K562 (cell line): ENCODE measurements at regions not wholly inside any gene's neighbourhood (a gene's known extent, or its start where the extent isn't known, plus 50 kb on each side); places are given as distances from the start of the nearest gene placed in this dataset.

ENCODE experiments used
- ATAC-seq: fragments of 200-7000 bp; cut with Tn5 transposase; 3 replicates; pipeline ENCODE4 v1.9.1; 2020; ENCODE audit warnings: moderate library complexity
- BruUV-seq: library from RNA; stranded (reverse); fragments of 400-500 nt; replicated peaks from 2 replicates; lab custom pipeline; 2021; lab: Mats Ljungman, UMichigan
- CTCF ChIA-PET: fragments of 300-600 bp; formaldehyde crosslinking; extraction: SDS; loops from one replicate; lab custom pipeline; 2021; ENCODE audit warnings: low intra/inter-chr PET ratio; lab: Yijun Ruan, JAX
- POLR2A ChIA-PET: fragments of 300-600, 350-650 bp; sonication (Branson Sonifier 250); formaldehyde crosslinking; extraction: SDS; loops from one replicate; lab custom pipeline; 2021; ENCODE audit warnings: antibody characterized with exemption, inconsistent platforms; lab: Yijun Ruan, JAX
- DNase-seq, 4 experiments: peaks; one replicate each; pipeline versions ENCODE4 v3.0.0 to v3.0.0-alpha.2; 2011 to 2018; ENCODE audit warnings: low spot score in 3 of 4, mixed read lengths in 3 of 4; ENCODE audit errors: extremely low read depth in 1 of 4
- FAIRE-seq: peaks from 2 replicates; lab custom pipeline; 2011; peaks lifted over from hg19 to GRCh38; lab: Jason Lieb, UNC
- H2AFZ ChIP-seq: 2 replicates; pipeline ENCODE4 v1.6.0; 2011; ENCODE audit warnings: low read depth, low read length, control low read depth, inconsistent platforms
- H3K27ac ChIP-seq: fragments of 200-600 bp; 3 replicates; pipeline ENCODE4 v1.8.0; 2011; ENCODE audit warnings: low read depth, mild to moderate bottlenecking, control low read depth, inconsistent platforms, low read length, moderate library complexity, mixed read lengths; ENCODE audit errors: extremely low read depth
- H3K27me3 ChIP-seq, 2 experiments: fragments of 300-600 bp in 1 of 2; 2 replicates in 1 of 2; 3 replicates in 1 of 2; pipeline versions ENCODE4 v1.6.0 to v1.8.0; 2011; ENCODE audit warnings: inconsistent platforms in 2 of 2, low read length in 2 of 2, mild to moderate bottlenecking in 1 of 2, mixed read lengths in 1 of 2, moderate library complexity in 1 of 2; ENCODE audit not compliant: control insufficient read depth in 2 of 2, insufficient read depth in 2 of 2
- H3K36me3 ChIP-seq: fragments of 300-600 bp; 3 replicates; pipeline ENCODE4 v1.8.0; 2011; ENCODE audit warnings: mild to moderate bottlenecking, low read length, inconsistent platforms; ENCODE audit not compliant: control insufficient read depth, insufficient read depth
- H3K4me1 ChIP-seq, 2 experiments: fragments of 200-600 bp in 1 of 2; replicated peaks in 1 of 2; 2 replicates in 1 of 2; 3 replicates in 1 of 2; pipeline versions ENCODE4 v1.5.1 to v1.8.0; 2011; ENCODE audit warnings: inconsistent platforms in 2 of 2, low read length in 2 of 2, mild to moderate bottlenecking in 1 of 2, mixed read lengths in 1 of 2, moderate library complexity in 1 of 2; ENCODE audit not compliant: control insufficient read depth in 2 of 2, insufficient read depth in 2 of 2
- H3K4me2 ChIP-seq: 2 replicates; pipeline ENCODE4 v1.6.1; 2011; ENCODE audit warnings: low read length, control low read depth, inconsistent platforms, mixed read lengths; ENCODE audit not compliant: insufficient read depth
- H3K4me3 ChIP-seq: fragments of 200-600 bp; sonication (generic), shearing (Covaris generic); 2 replicates; pipeline ENCODE4 v1.5.1; 2016; ENCODE audit warnings: control low read depth, inconsistent platforms
- H3K79me2 ChIP-seq: fragments of 200-600 bp; 3 replicates; pipeline ENCODE4 v1.8.0; 2011; ENCODE audit warnings: low read length, inconsistent platforms; ENCODE audit not compliant: control insufficient read depth, insufficient read depth
- H3K9ac ChIP-seq, 2 experiments: 2 replicates each; pipeline versions ENCODE4 v1.6.0 to v1.6.1; 2011; ENCODE audit warnings: low read depth in 2 of 2, low read length in 2 of 2, control low read depth in 1 of 2, inconsistent platforms in 1 of 2, mild to moderate bottlenecking in 1 of 2, mixed read lengths in 1 of 2; ENCODE audit not compliant: insufficient read depth in 1 of 2
- H3K9me1 ChIP-seq: one replicate; pipeline ENCODE4 v1.6.0; 2011; ENCODE audit warnings: inconsistent platforms, mild to moderate bottlenecking, low read length, moderate library complexity; ENCODE audit not compliant: control insufficient read depth, insufficient read depth
- H3K9me3 ChIP-seq: replicated peaks from 2 replicates; pipeline ENCODE4 v1.5.1; 2011; ENCODE audit warnings: low read depth, low read length, inconsistent platforms; ENCODE audit not compliant: control insufficient read depth, insufficient read depth
- H4K20me1 ChIP-seq: replicated peaks from 2 replicates; pipeline ENCODE4 v1.6.1; 2011; ENCODE audit warnings: low read length, inconsistent platforms, mixed read lengths; ENCODE audit not compliant: control insufficient read depth, insufficient read depth
- ARID2 ChIP-seq: fragments of 450-650 bp; IDR thresholded peaks from 2 replicates; pipeline ENCODE4 v1.6.1; 2017; ENCODE audit warnings: antibody characterized with exemption, mild to moderate bottlenecking
- BMI1 ChIP-seq: fragments of 150-350 bp; IDR thresholded peaks from 2 replicates; pipeline ENCODE4 v1.6.1; 2014; ENCODE audit warnings: low read length
- BRD9 ChIP-seq: fragments of 450-650 bp; IDR thresholded peaks from 2 replicates; pipeline ENCODE4 v1.6.1; 2018; ENCODE audit warnings: low read depth; ENCODE audit not compliant: partially characterized antibody
- CBX2 ChIP-seq: fragments of 200-600 bp; sonication (generic); IDR thresholded peaks from one replicate; pipeline ENCODE4 v1.6.1; 2012; ENCODE audit warnings: mild to moderate bottlenecking, low read length, inconsistent platforms; ENCODE audit not compliant: insufficient read depth, poor library complexity, severe bottlenecking
- HMG20A ChIP-seq: fragments of 450-650 bp; formaldehyde crosslinking; conservative IDR thresholded peaks from 2 replicates; pipeline ENCODE4 v1.4.0; 2020; ENCODE audit warnings: mild to moderate bottlenecking, mixed read lengths
- HNRNPUL1 ChIP-seq: fragments of 200-400 bp; formaldehyde crosslinking; IDR thresholded peaks from 2 replicates; pipeline ENCODE4 v1.6.1; 2017; ENCODE audit warnings: low read length
- MBD2 ChIP-seq: sonication (generic); IDR thresholded peaks from 2 replicates; pipeline ENCODE4 v1.6.1; 2016; ENCODE audit warnings: low read depth, borderline replicate concordance
- MEIS2 ChIP-seq: fragments of 450-650 bp; IDR thresholded peaks from 2 replicates; pipeline ENCODE4 v1.6.1; 2014; ENCODE audit warnings: mild to moderate bottlenecking; ENCODE audit not compliant: partially characterized antibody
- NCOR1 ChIP-seq: fragments of 450-650 bp; IDR thresholded peaks from 2 replicates; pipeline ENCODE4 v1.6.1; 2016; ENCODE audit warnings: mild to moderate bottlenecking, moderate library complexity
- PTBP1 ChIP-seq: fragments of 200-400 bp; formaldehyde crosslinking; IDR thresholded peaks from 2 replicates; pipeline ENCODE4 v1.6.1; 2017; ENCODE audit warnings: low read depth, low read length
- SMAD4 ChIP-seq: fragments of 250-450 bp; sonication (Bioruptor Pico); conservative IDR thresholded peaks from 2 replicates; pipeline ENCODE4 v1.8.0; 2021; ENCODE audit warnings: inconsistent platforms, mild to moderate bottlenecking, moderate library complexity
- TCF7 ChIP-seq: sonication (generic); IDR thresholded peaks from 2 replicates; pipeline ENCODE4 v1.6.1; 2016; ENCODE audit warnings: antibody characterized with exemption, borderline replicate concordance
- ZNF239 ChIP-seq: fragments of 250-450 bp; sonication (Bioruptor Pico); IDR thresholded peaks from 2 replicates; pipeline ENCODE4 v1.4.0; 2020; ENCODE audit warnings: mild to moderate bottlenecking
- ZNF589 ChIP-seq: fragments of 200-800 bp; sonication (Bioruptor generic); IDR thresholded peaks from 2 replicates; pipeline ENCODE4 v1.6.1; 2016; ENCODE audit warnings: low read depth, missing genetic modification characterization, missing compliant biosample characterization
- ZNF707 ChIP-seq: fragments of 250-450 bp; sonication (Bioruptor Pico); conservative IDR thresholded peaks from 2 replicates; pipeline ENCODE4 v1.8.0; 2022; ENCODE audit warnings: inconsistent platforms, mild to moderate bottlenecking, moderate library complexity
- ZZZ3 ChIP-seq: fragments of 450-650 bp; IDR thresholded peaks from 2 replicates; pipeline ENCODE4 v1.6.1; 2016; ENCODE audit warnings: antibody characterized with exemption, mild to moderate bottlenecking, moderate library complexity
- WGBS: fragments of 100-300 bp; shearing (Covaris generic); methylation state at CpG from one replicate; pipeline ENCODE4 v1.1.6; 2016; ENCODE audit warnings: low coverage, mixed read lengths; ENCODE audit not compliant: insufficient coverage; ENCODE audit errors: missing lambda C conversion rate; 5-methylcytosine and 5-hydroxymethylcytosine counted together
- in situ Hi-C: fragments of 300-500 bp; cut with MboI; formaldehyde crosslinking; loops from 4 replicates; pipeline ENCODE4 v1.15.0; 2018; ENCODE audit warnings: inconsistent platforms, mixed read lengths
- intact Hi-C: fragments of 100-400 bp; cut with micrococcal nuclease; formaldehyde crosslinking; loops from 2 replicates; pipeline ENCODE4 v1.14.2; 2022
- TF ChIP-seq, protein P1 (sequence below): IDR thresholded peaks from 2 replicates; pipeline ENCODE4 v1.6.1; 2014; ENCODE audit warnings: antibody characterized with exemption
- TF ChIP-seq, protein P2 (sequence below): fragments of 450-650 bp; formaldehyde crosslinking; IDR thresholded peaks from 2 replicates; pipeline ENCODE4 v1.4.0; 2022; ENCODE audit warnings: missing genetic modification characterization

DNA sequence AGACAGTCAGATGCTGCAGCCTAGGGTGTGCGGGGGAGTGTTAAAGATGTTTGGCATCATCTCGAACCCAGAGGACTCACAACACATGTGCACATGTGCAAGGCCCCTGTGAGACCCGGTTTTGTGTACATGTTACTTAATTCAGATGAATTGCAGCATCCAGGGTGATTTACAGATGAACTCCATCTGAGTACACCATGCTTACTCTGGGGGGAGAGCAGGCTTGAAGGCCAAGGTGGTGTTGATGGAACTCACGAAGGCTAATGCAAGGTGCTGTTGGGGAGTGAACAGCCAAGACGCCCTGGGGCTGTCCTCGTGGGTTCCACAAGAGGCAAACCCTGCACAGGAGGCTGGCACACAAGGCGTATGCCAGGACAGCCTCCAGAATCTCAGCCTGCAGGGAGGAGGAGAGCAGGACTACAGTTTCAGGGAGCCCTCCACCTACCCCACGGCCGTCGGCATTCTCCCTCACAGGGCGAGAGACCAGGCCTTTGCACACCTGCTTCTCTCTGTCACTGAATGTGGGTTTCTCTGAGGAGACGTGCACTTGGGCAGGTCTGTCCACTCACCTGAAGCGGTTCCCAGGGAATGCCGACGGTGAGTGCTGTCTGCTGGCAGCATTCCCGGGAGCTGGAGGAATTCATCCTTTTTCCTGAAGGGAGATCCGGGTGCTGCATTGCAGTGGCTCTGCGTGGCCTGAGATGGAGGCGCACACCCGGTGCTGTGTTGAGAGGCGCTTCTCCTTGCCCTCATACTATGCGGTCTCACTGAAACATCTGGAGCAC lies 178.5 kb upstream of the RNF32 start (continued):
- TF ChIP-seq, protein P1, sequence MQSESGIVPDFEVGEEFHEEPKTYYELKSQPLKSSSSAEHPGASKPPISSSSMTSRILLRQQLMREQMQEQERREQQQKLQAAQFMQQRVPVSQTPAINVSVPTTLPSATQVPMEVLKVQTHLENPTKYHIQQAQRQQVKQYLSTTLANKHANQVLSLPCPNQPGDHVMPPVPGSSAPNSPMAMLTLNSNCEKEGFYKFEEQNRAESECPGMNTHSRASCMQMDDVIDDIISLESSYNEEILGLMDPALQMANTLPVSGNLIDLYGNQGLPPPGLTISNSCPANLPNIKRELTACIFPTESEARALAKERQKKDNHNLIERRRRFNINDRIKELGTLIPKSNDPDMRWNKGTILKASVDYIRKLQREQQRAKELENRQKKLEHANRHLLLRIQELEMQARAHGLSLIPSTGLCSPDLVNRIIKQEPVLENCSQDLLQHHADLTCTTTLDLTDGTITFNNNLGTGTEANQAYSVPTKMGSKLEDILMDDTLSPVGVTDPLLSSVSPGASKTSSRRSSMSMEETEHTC: no peak
- TF ChIP-seq BRD9 (no peak), MEIS2 (no peak), ZNF589 (no peak), TCF7 (no peak), ZNF707 (no peak)
- TF ChIP-seq, all 486 proteins: peak for 0

DNA sequence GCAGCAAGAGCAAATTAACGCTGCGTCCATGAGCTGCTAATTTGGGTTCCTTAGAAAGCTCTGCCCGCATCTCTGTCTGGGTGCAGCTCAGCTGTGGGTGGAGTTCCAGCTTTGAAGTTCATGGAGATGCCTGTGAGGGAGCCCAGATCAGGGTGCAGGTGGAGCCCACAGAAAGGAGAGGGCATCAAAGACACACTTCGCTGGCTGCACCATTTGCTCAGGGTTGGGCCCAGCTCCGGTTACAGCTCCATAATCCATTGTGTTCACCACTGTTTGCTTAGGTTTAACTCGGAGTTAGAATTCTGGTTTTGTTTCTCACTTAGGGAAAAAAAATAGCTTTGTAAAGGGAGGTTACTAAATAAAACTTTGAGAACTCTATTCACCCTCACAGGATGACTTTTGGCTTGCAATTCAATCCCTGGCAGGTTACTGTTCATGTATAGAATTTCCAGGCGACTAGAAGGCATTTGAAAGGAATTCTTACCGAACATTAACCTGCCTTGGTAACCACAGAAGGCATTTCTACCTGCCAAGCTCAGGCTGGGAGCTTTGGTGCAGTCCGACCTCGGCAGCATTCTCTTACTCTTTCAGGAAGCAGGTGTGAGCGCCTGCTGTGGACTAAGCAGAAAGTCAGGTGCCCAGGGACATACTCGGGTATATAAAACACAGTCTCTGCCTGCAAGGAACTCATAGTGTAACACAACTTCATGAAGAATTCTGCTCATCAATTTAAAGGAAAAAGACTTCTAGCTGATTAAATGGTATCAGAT lies 179.5 kb upstream of the RNF32 start:
- H4K20me1 ChIP-seq: peaks cover 8% of the 10 kb centered on the region
- in situ Hi-C loops (no loop called here), intact Hi-C loops (no loop called here)
- WGBS: 0% methylated on average over 12 of the region's 12 CpGs
- H2AFZ ChIP-seq: no peak overlapping the region
- H3K36me3 ChIP-seq: no peaks in the 10 kb centered on the region
- POLR2A ChIA-PET: interaction anchor here (0.5 to 1.2 kb wide), 3 partner anchors 9 to 644 kb away, joined by 3 to 4 read pairs (median 3); no protein-coding TSS in a partner anchor
- H3K79me2 ChIP-seq: no peaks in the 10 kb centered on the region
- H3K4me2 ChIP-seq: no peak overlapping the region
- ATAC-seq: no peak
- no peaks in the 10 kb centered on the region for H3K9me1 ChIP-seq
- H3K9me3 ChIP-seq: no peaks in the 10 kb centered on the region
- H3K4me1 ChIP-seq: no peaks in the 10 kb centered on the region
- BruUV-seq: no TSS peak
- H3K9ac ChIP-seq: no peak overlapping the region
- CTCF ChIA-PET: no interaction called here
- DNase-seq: no peak
- H3K4me3 ChIP-seq: no peak overlapping the region
- FAIRE-seq: no peak
- no peak overlapping the region for H3K27ac ChIP-seq
- TF ChIP-seq SMAD4 (CRISPR knock-in tag) (no peak), HNRNPUL1 (no peak), MBD2 (no peak), ZZZ3 (no peak), ARID2 (no peak), PTBP1 (no peak), ZNF239 (no peak), HMG20A (no peak), CBX2 (no peak), NCOR1 (no peak), BMI1 (no peak)
- TF ChIP-seq, protein P2, sequence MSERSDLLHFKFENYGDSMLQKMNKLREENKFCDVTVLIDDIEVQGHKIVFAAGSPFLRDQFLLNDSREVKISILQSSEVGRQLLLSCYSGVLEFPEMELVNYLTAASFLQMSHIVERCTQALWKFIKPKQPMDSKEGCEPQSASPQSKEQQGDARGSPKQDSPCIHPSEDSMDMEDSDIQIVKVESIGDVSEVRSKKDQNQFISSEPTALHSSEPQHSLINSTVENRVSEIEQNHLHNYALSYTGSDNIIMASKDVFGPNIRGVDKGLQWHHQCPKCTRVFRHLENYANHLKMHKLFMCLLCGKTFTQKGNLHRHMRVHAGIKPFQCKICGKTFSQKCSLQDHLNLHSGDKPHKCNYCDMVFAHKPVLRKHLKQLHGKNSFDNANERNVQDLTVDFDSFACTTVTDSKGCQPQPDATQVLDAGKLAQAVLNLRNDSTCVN (CRISPR knock-in tag): no peak
- TF ChIP-seq, all 486 proteins: peak for 0
- peaks cover 78 to 92% of the 10 kb centered on the region in 2 experiments for H3K27me3 ChIP-seq
